Colon (tissue), 2 donors: ENCODE measurements at regions not wholly inside any gene's neighbourhood (a gene's known extent, or its start where the extent isn't known, plus 50 kb on each side); places are given as distances from the start of the nearest gene placed in this dataset.

Experiments used
- FAIRE-seq: peaks from 2 replicates; lab custom pipeline; 2012; peaks lifted over from hg19 to GRCh38; lab: Jason Lieb, UNC
- donor health status: control.
- donor health status: control.

GRCh38 chr2:121900391-121900790 lies 144.9 kb downstream of the TSN start:
- FAIRE-seq = no peak

GRCh38 chr2:121902171-121902591 lies 146.7 kb downstream of the TSN start:
- FAIRE-seq = no peak

- no peak for FAIRE-seq
These were observed 147.2 kb downstream of the TSN start for GRCh38 chr2:121902616-121903015.

DNA sequence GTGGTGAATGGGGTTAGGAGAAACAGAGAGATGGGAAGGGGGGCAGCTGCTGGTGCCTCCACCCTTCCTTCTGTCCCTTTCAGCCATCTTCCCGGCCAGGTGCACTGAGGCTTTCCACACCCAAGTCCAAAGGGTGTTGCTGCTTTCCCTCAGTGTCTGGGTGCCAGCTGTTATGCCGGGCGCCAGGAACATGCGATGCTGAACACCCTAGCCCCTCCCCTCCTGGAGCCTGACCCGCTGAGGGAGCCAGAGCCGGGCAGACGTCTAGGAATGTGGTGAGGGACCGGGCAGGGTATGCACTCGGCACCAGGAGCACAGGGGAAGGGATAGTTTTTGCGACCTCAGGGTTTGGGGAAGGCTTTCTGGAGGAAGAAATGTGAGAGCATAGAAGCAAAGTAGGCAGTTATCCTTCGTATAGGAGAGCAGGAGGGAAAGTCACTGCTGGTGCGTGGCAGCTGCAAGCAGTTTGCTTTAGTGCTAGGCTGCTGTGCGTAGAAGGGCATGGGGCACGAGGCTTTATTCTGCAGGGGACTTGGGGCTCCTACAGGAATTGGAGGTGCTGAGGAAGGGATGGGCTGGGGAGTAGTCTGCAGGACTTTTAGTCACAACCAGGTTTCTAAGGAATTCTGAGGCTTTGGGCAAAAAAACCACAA lies 147.7 kb downstream of the TSN start:
- no peak for FAIRE-seq

DNA sequence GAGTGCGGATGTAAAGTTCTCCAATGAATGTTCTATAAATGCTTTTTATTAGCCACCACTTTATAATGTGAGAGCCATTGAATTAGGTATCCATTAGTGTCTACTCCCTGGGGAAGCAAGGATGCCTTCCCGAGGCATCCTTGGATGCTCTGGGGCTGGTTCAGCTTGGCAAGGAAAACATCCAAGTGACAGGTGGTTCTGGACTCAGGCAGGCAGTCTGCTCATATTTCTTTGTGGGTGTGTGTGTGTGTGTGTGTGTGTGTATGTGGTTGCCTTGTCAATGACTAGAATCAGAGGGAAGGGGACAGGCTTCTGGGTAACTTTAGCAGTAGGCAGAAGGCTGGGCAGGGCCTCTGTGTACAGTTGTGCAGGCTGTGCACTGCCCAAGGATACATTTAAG lies 149.2 kb downstream of the TSN start:
- FAIRE-seq = no peak

DNA sequence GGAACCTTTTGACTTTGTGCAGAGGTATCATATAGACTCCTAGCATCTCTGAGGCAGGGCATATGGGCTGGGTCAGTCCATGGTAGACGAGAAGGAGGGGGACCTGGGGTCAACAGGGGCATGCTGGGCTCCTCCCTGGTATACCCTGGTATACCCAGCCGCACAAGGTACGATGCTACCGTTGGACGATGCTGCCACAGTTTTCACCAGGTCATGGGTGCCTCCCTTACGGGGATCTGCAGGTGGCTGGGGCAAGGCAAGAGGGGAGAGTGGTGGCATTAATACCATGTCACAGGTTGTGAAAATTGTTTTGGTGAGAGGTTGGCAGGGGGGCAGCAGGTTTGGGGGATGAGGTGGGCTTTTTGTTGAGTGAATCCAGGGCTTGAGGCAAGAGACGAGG lies 149.8 kb downstream of the TSN start:
- no peak for FAIRE-seq

- no peak for FAIRE-seq
These were observed 150.7 kb downstream of the TSN start for GRCh38 chr2:121906170-121906569.

- no peak for FAIRE-seq
These were observed 152.5 kb downstream of the TSN start for GRCh38 chr2:121907928-121908327.

DNA sequence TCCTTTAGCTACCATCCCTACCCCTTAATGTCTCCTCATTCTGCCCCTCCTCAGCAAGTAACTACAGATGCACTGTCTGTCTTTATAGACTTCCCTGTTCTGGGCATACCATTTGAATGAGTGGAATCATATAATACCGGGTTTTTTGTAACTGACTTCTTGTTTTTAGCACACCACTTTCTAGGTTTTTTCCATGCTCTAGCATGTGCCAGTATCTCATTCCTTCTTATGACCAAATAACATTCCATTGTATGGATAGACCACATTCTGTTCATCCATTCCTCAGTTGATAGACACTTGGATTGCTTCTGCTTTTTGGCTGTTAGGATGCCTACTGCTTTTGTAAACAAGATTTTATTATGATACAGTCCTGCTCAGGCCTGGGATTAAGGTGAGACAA lies 154.7 kb downstream of the TSN start:
- no peak for FAIRE-seq

DNA sequence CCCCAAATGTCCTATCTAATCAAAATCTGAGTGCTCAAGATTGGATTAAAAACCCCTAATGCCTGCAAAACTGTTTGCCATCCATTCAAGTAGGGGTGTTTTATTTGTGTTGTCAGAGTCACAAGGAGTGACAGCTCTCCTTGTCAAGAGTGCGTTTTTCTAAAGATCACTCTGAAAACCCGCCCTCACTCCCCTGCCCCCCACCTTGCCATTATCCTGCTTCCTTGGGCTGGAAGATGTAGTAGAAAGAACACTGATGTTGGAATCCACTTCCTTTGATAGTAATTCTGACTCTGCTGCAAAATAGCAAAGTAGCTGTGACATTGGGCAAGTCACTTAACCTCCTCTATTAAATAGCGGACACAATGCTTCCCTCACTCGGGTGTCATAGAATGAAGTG lies 155.6 kb downstream of the TSN start:
- FAIRE-seq = no peak

DNA sequence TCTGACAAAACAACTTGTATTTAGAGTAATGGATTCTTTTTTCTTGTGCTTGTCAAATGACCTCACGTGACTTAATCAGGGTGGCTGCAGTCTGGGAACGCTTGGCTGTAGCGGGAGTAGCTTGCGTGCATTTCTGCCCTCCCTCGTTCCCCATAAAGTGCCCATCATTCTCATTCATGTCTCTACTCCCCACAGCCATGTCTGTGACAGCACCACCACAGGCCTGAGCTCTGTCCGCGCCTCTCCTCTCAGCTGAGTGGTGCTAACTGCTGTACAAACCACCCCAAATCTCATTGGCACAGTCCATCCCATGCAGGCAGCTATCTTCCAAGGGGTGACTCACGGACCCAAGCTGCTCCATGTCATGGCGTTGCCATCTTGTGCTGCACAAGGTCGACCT lies 161.7 kb downstream of the TSN start:
- FAIRE-seq = no peak

DNA sequence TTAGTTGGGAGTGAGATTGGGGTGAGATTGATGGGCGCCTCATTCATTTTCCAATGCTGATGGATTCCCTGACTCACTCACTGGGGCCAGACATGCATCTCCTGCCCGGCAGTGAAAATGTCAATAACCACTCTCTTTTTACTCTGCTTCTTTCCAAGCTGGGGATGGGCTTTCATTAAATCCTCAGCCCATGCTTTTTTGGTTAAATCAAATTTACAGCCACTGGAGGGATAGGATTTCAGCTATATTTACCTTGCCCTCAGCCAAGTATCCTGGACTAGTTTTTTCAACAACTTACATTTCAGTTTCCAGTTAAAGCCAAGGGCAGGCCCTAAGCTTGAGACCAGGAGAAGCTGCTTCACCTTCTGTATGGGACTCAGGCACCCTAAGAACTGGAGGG lies 162.8 kb downstream of the TSN start:
- no peak for FAIRE-seq

DNA sequence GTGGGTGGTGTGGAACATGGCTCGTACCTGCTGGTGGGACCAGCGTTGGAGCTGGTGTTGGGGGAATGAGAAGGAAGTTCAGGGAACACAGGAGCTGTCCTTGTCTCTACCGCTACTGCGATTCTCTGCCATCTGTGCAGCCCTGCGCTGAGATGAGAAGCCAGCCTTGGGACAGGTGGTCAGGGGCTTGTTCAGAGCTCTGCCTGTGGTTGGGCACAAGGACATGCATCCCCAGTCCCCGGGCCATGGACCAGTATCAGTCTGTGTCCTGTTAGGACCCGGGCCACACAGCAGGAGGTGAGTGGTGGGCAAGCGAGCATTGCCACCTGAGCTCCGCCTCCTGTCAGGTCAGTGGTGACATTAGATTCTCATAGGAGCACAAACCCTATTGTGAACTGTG lies 164.4 kb downstream of the TSN start:
- FAIRE-seq = no peak

DNA sequence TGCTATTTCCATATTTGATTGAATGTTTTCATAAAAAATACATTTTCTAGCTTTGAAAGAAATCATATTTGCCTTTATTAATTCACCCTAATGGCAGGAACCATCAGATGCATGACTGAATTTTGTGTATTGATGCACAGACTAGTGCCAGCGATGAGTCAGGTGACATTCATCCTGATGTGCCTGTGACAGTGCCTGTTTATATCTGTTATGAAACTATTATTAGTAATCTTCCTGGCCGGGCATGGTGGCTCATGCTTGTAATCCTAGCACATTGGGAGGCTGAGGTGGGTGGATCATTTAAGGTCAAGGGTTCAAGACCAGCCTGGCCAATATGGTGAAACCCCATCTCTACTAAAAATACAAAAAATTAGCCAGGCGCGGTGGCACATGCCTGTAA lies 170.0 kb downstream of the TSN start:
- no peak for FAIRE-seq

DNA sequence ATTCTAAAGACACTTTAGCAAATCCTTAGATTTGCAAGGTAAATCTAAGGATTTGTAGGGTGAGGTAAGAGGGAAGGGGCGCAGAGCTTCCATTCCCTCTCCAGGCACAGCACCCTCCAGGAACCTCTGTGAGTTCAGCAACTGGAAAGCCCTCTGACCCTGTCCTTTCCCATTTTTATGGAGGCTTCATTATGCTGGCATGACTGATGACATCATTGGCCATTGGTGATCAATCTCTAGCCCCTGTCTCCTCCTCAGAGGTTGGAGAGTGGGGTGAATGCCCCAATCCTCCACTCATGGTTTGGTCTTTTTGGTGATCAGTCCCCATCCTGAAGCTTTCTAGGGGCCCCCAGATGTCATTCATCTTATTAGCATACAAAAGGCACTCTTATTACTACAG lies 187.8 kb downstream of the TSN start:
- FAIRE-seq = no peak

GRCh38 chr2:121944072-121944831 lies 188.8 kb downstream of the TSN start:
- FAIRE-seq = no peak

DNA sequence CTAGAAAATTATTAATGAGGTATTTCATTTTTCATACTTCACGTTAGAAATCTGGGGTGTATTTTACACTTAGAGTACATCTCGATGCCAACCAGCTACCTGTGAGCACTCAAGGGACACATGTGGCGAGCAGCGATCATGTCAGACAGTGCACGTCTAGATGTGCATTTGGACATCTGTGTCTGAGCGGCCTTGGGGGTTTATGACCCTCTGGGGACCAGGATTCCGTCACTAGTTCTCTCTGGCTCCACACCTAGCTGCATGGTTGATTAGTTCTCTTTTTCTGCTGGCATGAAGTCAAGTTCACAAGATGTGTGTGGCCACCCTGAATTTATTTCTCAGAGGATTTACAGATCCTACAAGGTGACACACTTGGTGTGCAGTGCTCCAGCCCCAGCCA lies 192.2 kb downstream of the TSN start:
- no peak for FAIRE-seq

DNA sequence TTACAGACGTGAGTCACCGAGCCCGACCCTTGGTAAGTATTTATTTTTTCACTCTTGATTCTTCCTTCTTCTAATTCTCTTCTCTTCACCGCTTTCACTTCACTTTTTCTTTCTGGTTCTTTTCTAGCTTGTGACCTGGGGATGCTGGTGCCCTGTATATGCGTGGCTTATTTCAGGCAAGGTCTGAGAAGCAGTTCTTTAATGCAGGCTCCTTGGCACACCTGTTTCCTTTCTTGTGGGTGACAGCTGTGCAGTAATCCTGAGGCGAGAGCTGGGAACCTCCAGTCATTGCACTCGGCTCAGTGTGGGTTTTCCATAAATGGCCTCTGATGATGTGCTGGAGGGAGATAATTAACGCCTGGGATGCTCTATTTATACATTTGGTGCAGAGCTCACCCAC lies 193.8 kb downstream of the TSN start:
- FAIRE-seq = no peak

DNA sequence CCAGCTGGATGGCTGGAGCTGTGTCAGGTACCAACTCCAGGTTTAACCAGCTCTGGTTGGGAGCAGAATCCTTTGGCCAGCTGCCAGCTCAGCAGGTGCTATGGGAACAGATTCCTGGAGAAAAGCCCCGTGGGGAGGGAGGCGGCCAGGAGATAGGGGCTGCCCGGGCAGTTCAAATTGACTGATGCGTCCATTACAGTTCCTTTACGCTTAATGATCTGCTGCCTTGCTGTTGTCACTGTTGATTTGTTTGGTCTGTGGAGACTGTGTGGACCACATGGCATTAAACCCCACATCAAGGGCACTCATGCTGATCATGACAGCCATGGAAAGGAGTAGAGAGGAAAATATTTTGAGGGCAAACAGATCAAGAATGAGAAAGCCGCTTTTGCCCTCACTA lies 200.0 kb downstream of the TSN start:
- FAIRE-seq = no peak

- no peak for FAIRE-seq
These were observed 200.4 kb downstream of the TSN start for GRCh38 chr2:121955872-121956271.

- FAIRE-seq = no peak
These were observed 204.8 kb downstream of the TSN start for GRCh38 chr2:121960251-121960650.

DNA sequence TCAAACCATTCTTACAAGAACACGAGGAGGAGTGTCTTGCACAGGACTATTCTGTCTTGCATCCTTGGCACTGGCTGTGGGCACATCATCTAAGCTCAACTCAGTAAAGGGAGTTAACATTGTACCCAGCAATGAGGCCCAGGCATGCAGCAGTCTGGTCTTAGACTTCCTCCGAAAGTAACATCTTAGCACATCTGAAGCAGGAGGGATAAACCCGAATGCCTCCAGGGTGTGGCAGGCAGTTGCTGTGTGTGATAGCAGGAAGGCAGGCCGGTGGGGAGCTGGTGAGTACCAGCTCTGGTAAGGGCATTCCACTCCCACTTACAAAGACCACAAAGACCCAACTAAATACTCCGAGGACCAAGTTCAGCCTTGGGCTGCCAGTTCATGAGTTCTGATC lies 206.3 kb downstream of the TSN start:
- FAIRE-seq = no peak

GRCh38 chr2:121965661-121966060 lies 210.2 kb downstream of the TSN start:
- FAIRE-seq = no peak

DNA sequence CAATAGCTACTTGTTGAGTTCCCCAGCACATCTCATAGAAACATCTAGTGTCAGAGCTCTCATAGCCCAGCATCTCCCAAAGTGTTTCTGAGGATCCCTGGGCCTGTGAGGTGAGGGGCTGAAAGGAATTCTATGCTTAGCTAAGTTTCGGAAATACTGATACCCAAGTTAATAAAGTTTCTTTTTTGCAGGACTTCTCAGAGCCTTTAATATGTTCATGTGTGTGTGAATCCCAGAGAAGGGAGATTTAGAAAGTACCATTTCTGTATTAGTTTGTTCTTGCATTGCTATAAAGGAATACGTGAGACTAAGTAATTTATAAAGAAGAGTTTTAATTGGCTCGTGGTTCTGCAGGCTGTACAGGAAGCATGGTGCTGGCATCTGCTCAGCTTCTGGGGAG lies 211.2 kb downstream of the TSN start:
- FAIRE-seq = no peak
